Vagina (tissue), 2 donors: ENCODE measurements at regions not wholly inside any gene's neighbourhood (a gene's known extent, or its start where the extent isn't known, plus 50 kb on each side); places are given as distances from the start of the nearest gene placed in this dataset.

Experiments used
- POLR2AphosphoS5 ChIP-seq, 2 donors: sonication (generic); formaldehyde crosslinking; IDR thresholded peaks; one replicate each; pipeline ENCODE4 v1.9.0; 2017; ENCODE audit warnings: antibody characterized with exemption in 2 of 2, mild to moderate bottlenecking in 2 of 2, low read depth in 1 of 2; ENCODE audit not compliant: insufficient read depth in 1 of 2
- TF ChIP-seq, protein P1 (sequence below), 3 experiments: fragments of 450-650 bp in 2 of 3; fragments of 200-600 bp in 1 of 3; sonication (generic) in 1 of 3; IDR thresholded peaks; one replicate each; pipeline ENCODE4 v1.5.1; 2017 to 2019; ENCODE audit warnings: antibody characterized with exemption in 3 of 3, mild to moderate bottlenecking in 2 of 3, moderate library complexity in 2 of 3

DNA sequence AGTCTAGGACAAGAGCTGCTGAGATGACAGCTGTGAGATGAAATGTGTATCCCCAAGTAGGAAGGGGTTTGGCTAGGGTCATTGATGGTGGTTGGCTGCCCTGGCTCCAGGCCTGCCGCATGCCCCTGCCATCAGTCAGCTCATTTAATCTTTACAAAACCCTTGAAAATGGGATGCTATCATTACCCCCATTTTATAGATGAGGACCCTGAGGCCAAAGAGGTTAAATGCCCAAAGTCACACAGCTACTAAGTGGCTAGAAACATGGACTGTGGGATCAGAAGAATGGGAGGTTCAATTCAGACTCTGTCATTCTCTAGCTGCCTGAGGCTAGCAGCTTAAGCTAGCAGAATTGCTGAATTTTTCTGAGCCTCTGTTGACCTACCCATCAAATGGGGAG is 198.8 kb downstream of the MAF start:
- no peak for TF ChIP-seq POLR2AphosphoS5 (IDR thresholded peaks at IDR 0.05; ENCODE audit: insufficient read depth in 1 of 2, low read depth in 1 of 2)
- TF ChIP-seq, protein P1, sequence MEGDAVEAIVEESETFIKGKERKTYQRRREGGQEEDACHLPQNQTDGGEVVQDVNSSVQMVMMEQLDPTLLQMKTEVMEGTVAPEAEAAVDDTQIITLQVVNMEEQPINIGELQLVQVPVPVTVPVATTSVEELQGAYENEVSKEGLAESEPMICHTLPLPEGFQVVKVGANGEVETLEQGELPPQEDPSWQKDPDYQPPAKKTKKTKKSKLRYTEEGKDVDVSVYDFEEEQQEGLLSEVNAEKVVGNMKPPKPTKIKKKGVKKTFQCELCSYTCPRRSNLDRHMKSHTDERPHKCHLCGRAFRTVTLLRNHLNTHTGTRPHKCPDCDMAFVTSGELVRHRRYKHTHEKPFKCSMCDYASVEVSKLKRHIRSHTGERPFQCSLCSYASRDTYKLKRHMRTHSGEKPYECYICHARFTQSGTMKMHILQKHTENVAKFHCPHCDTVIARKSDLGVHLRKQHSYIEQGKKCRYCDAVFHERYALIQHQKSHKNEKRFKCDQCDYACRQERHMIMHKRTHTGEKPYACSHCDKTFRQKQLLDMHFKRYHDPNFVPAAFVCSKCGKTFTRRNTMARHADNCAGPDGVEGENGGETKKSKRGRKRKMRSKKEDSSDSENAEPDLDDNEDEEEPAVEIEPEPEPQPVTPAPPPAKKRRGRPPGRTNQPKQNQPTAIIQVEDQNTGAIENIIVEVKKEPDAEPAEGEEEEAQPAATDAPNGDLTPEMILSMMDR (IDR thresholded peaks at IDR 0.05) = no peak
